ENCODE measurements at regions not wholly inside any gene's neighbourhood (a gene's known extent, or its start where the extent isn't known, plus 50 kb on each side); places are given as distances from the start of the nearest gene placed in this dataset.

DNA sequence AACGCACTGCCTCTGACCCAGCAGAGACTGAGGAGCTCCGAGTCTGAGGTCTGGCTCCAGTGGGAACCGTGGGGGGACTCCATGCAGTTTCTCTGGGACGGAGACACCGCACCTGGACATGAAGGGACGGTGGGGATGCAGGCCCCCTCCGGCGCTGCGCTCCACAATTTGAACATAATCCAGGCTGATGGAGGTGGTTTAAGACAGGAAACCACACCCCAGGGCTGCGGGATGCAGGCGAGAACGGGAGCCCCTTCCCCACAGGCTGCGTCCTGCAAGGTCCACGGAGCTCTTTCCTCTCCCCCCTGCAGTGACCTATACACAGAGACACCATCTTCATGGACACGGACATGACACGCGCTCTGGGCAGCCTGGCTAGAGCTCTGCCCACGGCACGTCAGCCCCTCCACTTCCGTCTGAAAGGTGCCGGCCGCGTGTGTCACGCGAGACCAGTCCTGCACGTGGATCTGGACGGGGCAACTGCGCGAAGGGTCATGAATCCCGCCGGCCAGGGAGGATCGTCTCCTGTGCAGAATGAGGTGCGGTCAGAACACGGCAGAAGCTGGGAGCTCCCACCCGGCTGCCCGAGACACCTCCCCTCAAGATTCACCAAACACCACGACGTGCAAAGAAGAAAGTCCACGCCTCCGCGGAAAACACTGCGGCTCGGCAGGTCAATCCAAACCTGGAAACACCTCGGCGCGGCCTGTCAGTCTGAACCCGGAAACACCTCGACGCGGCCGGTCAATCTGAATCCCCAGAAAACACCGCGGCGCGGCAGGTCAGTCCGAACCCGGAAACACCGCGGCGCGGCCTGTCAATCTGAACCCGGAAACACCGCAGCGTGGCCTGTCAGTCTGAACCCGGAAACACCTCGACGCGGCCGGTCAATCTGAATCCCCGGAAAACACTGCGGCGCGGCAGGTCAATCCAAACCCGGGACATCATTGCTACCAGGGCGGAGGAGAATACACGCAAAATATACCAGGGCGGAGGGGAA, 212.4 kb downstream of the BRD1 start:
- Histone ChIP-seq H4K8ac (ENCODE audit: low read depth, low read length) (no peak overlapping the region), H3K18ac (ENCODE audit: low read length) (no peak overlapping the region), H3K9ac (ENCODE audit: low read depth, low read length, poor library complexity) (no peak overlapping the region), H2BK15ac (ENCODE audit: low read length) (peak overlapping the region; percentile 58), H3K79me1 (ENCODE audit: low read depth, low read length) (no peaks in the 10 kb centered on the region), H3K27me3 (ENCODE audit: control insufficient read depth in 3 of 3, insufficient read depth in 3 of 3, low read depth in 1 of 3, low read length in 3 of 3) (peaks cover 0 to 23% (median 0%) of the 10 kb centered on the region in 3 experiments), H3K23ac (ENCODE audit: low read depth, low read length, poor library complexity) (peak overlapping the region; percentile 31), H3K14ac (ENCODE audit: low read length) (no peak overlapping the region), H3K9me3 (replicated peaks in 1 of 2; ENCODE audit: control insufficient read depth in 2 of 2, insufficient read depth in 1 of 2, low read depth in 1 of 2, low read length in 2 of 2) (peaks cover 0 to 15% of the 10 kb centered on the region in 2 donors), H2BK5ac (ENCODE audit: low read length) (no peak overlapping the region), H3K4me3 (ENCODE audit: low read length in 2 of 2) (peak overlapping the region in 1 of 2 donors; percentile 32), H2BK12ac (ENCODE audit: low read length) (no peak overlapping the region), H3K4ac (ENCODE audit: low read length) (peak overlapping the region; percentile 66), H4K91ac (ENCODE audit: low read depth, low read length, poor library complexity) (no peak overlapping the region), H2BK120ac (ENCODE audit: low read depth, low read length) (no peak overlapping the region), H3K4me2 (ENCODE audit: insufficient read depth, low read length, poor library complexity, severe bottlenecking) (no peak overlapping the region), H3K27ac (replicated peaks; ENCODE audit: low read length) (no peak overlapping the region), H2AFZ (ENCODE audit: low read length) (no peak overlapping the region), H3K4me1 (ENCODE audit: control insufficient read depth in 2 of 2, insufficient read depth in 1 of 2, low read depth in 1 of 2, low read length in 2 of 2) (no peaks in the 10 kb centered on the region), H3K36me3 (replicated peaks in 1 of 2; ENCODE audit: control insufficient read depth in 2 of 2, insufficient read depth in 2 of 2, low read length in 2 of 2) (no peaks in the 10 kb centered on the region), H2AK5ac (ENCODE audit: low read depth, low read length) (no peak overlapping the region)
- no CpG with 5 or more reads among the region's 77 CpGs for WGBS, 2 donors (ENCODE audit: extremely low coverage in 2 of 2, insufficient read length in 2 of 2, insufficient replicate concordance in 1 of 2)
- DNase-seq (ENCODE audit: low spot score): no peak

- no peak overlapping the region for H2BK120ac ChIP-seq (ENCODE audit: low read depth, low read length)
- H3K4me3 ChIP-seq (ENCODE audit: low read length in 2 of 2): no peak overlapping the region
- no peak overlapping the region for H3K9ac ChIP-seq (ENCODE audit: low read depth, low read length, poor library complexity)
- H3K14ac ChIP-seq (ENCODE audit: low read length): no peak overlapping the region
- DNase-seq (ENCODE audit: low spot score): no peak
- H3K4ac ChIP-seq (ENCODE audit: low read length): no peak overlapping the region
- peaks cover 0 to 15% of the 10 kb centered on the region in 2 donors for H3K9me3 ChIP-seq (replicated peaks in 1 of 2; ENCODE audit: control insufficient read depth in 2 of 2, insufficient read depth in 1 of 2, low read depth in 1 of 2, low read length in 2 of 2)
- no peak overlapping the region for H4K91ac ChIP-seq (ENCODE audit: low read depth, low read length, poor library complexity)
- H3K23ac ChIP-seq (ENCODE audit: low read depth, low read length, poor library complexity): no peak overlapping the region
- H3K36me3 ChIP-seq (replicated peaks in 1 of 2; ENCODE audit: control insufficient read depth in 2 of 2, insufficient read depth in 2 of 2, low read length in 2 of 2): no peaks in the 10 kb centered on the region
- H3K4me2 ChIP-seq (ENCODE audit: insufficient read depth, low read length, poor library complexity, severe bottlenecking): no peak overlapping the region
- no peak overlapping the region for H4K8ac ChIP-seq (ENCODE audit: low read depth, low read length)
- H2AK5ac ChIP-seq (ENCODE audit: low read depth, low read length): no peak overlapping the region
- no peak overlapping the region for H2BK12ac ChIP-seq (ENCODE audit: low read length)
- no peak overlapping the region for H2BK5ac ChIP-seq (ENCODE audit: low read length)
- peaks cover 0 to 12% (median 0%) of the 10 kb centered on the region in 3 experiments for H3K27me3 ChIP-seq (ENCODE audit: control insufficient read depth in 3 of 3, insufficient read depth in 3 of 3, low read depth in 1 of 3, low read length in 3 of 3)
- no peak overlapping the region for H2BK15ac ChIP-seq (ENCODE audit: low read length)
- no peak overlapping the region for H2AFZ ChIP-seq (ENCODE audit: low read length)
- H3K27ac ChIP-seq (replicated peaks; ENCODE audit: low read length): no peak overlapping the region
- H3K79me1 ChIP-seq (ENCODE audit: low read depth, low read length): no peaks in the 10 kb centered on the region
- H3K18ac ChIP-seq (ENCODE audit: low read length): no peak overlapping the region
- no peaks in the 10 kb centered on the region for H3K4me1 ChIP-seq (ENCODE audit: control insufficient read depth in 2 of 2, insufficient read depth in 1 of 2, low read depth in 1 of 2, low read length in 2 of 2)
- WGBS, 2 donors (ENCODE audit: extremely low coverage in 2 of 2, insufficient read length in 2 of 2, insufficient replicate concordance in 1 of 2): no CpG with 5 or more reads among the region's 18 CpGs
Observed at GRCh38 chr22:49613511-49614270, 214.0 kb downstream of the BRD1 start.

- H3K4ac ChIP-seq (ENCODE audit: low read length): no peak overlapping the region
- no peak overlapping the region for H3K27ac ChIP-seq (replicated peaks; ENCODE audit: low read length)
- H3K4me1 ChIP-seq (ENCODE audit: control insufficient read depth in 2 of 2, insufficient read depth in 1 of 2, low read depth in 1 of 2, low read length in 2 of 2): no peaks in the 10 kb centered on the region
- H4K91ac ChIP-seq (ENCODE audit: low read depth, low read length, poor library complexity): no peak overlapping the region
- no peak overlapping the region for H2BK15ac ChIP-seq (ENCODE audit: low read length)
- peaks cover 0 to 15% of the 10 kb centered on the region in 2 donors for H3K9me3 ChIP-seq (replicated peaks in 1 of 2; ENCODE audit: control insufficient read depth in 2 of 2, insufficient read depth in 1 of 2, low read depth in 1 of 2, low read length in 2 of 2)
- no peak overlapping the region for H3K14ac ChIP-seq (ENCODE audit: low read length)
- no peak overlapping the region for H2BK12ac ChIP-seq (ENCODE audit: low read length)
- H2AK5ac ChIP-seq (ENCODE audit: low read depth, low read length): no peak overlapping the region
- H2BK5ac ChIP-seq (ENCODE audit: low read length): no peak overlapping the region
- H3K18ac ChIP-seq (ENCODE audit: low read length): no peak overlapping the region
- H2BK120ac ChIP-seq (ENCODE audit: low read depth, low read length): no peak overlapping the region
- no peak overlapping the region for H3K4me2 ChIP-seq (ENCODE audit: insufficient read depth, low read length, poor library complexity, severe bottlenecking)
- H3K79me1 ChIP-seq (ENCODE audit: low read depth, low read length): no peaks in the 10 kb centered on the region
- H4K8ac ChIP-seq (ENCODE audit: low read depth, low read length): no peak overlapping the region
- no peak overlapping the region for H3K23ac ChIP-seq (ENCODE audit: low read depth, low read length, poor library complexity)
- H3K9ac ChIP-seq (ENCODE audit: low read depth, low read length, poor library complexity): no peak overlapping the region
- no CpG with 5 or more reads among the region's 5 CpGs for WGBS, 2 donors (ENCODE audit: extremely low coverage in 2 of 2, insufficient read length in 2 of 2, insufficient replicate concordance in 1 of 2)
- H3K27me3 ChIP-seq (ENCODE audit: control insufficient read depth in 3 of 3, insufficient read depth in 3 of 3, low read depth in 1 of 3, low read length in 3 of 3): peaks cover 0 to 8% (median 0%) of the 10 kb centered on the region in 3 experiments
- no peaks in the 10 kb centered on the region for H3K36me3 ChIP-seq (replicated peaks in 1 of 2; ENCODE audit: control insufficient read depth in 2 of 2, insufficient read depth in 2 of 2, low read length in 2 of 2)
- H3K4me3 ChIP-seq (ENCODE audit: low read length in 2 of 2): no peak overlapping the region
- no peak overlapping the region for H2AFZ ChIP-seq (ENCODE audit: low read length)
- no peak for DNase-seq (ENCODE audit: low spot score)
Observed at GRCh38 chr22:49613108-49613507, 214.6 kb downstream of the BRD1 start.
